Astrocyte (in vitro differentiated cells and primary cell): ENCODE measurements at regions not wholly inside any gene's neighbourhood (a gene's known extent, or its start where the extent isn't known, plus 50 kb on each side); places are given as distances from the start of the nearest gene placed in this dataset.

ENCODE experiments used
- DNase-seq: peaks from one replicate; pipeline ENCODE4 v3.0.0-alpha.2; 2010; ENCODE audit warnings: low read depth
- FAIRE-seq: peaks from 2 replicates; lab custom pipeline; 2011; peaks lifted over from hg19 to GRCh38; lab: Jason Lieb, UNC
- H2AFZ ChIP-seq: 2 replicates; pipeline ENCODE4 v1.6.0; 2012; ENCODE audit warnings: low read depth, low read length, inconsistent platforms
- H3K27ac ChIP-seq: 2 replicates; pipeline ENCODE4 v1.5.1; 2011; ENCODE audit warnings: low read depth, low read length, inconsistent platforms
- H3K27me3 ChIP-seq: 2 replicates; pipeline ENCODE4 v1.6.0; 2011; ENCODE audit warnings: low read length, inconsistent platforms; ENCODE audit not compliant: insufficient read depth
- H3K36me3 ChIP-seq: 2 replicates; pipeline ENCODE4 v1.5.1; 2011; ENCODE audit warnings: low read length, inconsistent platforms; ENCODE audit not compliant: insufficient read depth
- H3K4me1 ChIP-seq: 2 replicates; pipeline ENCODE4 v1.5.1; 2011; ENCODE audit warnings: low read length, inconsistent platforms; ENCODE audit not compliant: insufficient read depth
- H3K4me2 ChIP-seq: 2 replicates; pipeline ENCODE4 v1.6.0; 2012; ENCODE audit warnings: low read length, inconsistent platforms
- H3K4me3 ChIP-seq: 2 replicates; pipeline ENCODE4 v1.5.1; 2011; ENCODE audit warnings: low read depth, mild to moderate bottlenecking, low read length, inconsistent platforms; ENCODE audit not compliant: insufficient read depth
- H3K79me2 ChIP-seq: 2 replicates; pipeline ENCODE4 v1.6.0; 2012; ENCODE audit warnings: mild to moderate bottlenecking, low read length, inconsistent platforms; ENCODE audit not compliant: insufficient read depth
- H3K9ac ChIP-seq: 2 replicates; pipeline ENCODE4 v1.6.0; 2012; ENCODE audit warnings: mild to moderate bottlenecking, low read length, inconsistent platforms
- H3K9me3 ChIP-seq: 2 replicates; pipeline ENCODE4 v1.5.1; 2012; ENCODE audit warnings: low read depth, mild to moderate bottlenecking, low read length, inconsistent platforms; ENCODE audit not compliant: insufficient read depth
- H4K20me1 ChIP-seq: 2 replicates; pipeline ENCODE4 v1.6.0; 2012; ENCODE audit warnings: low read length, inconsistent platforms; ENCODE audit not compliant: insufficient read depth
- H3K27ac Mint-ChIP-seq: one replicate; pipeline ENCODE4 v1.8.0; 2021; ENCODE audit warnings: mild to moderate bottlenecking, mixed read lengths; ENCODE audit not compliant: unreplicated experiment
- H3K27me3 Mint-ChIP-seq: one replicate; pipeline ENCODE4 v1.8.0; 2021; ENCODE audit warnings: low read depth, mixed read lengths; ENCODE audit not compliant: unreplicated experiment
- H3K36me3 Mint-ChIP-seq: one replicate; pipeline ENCODE4 v1.8.0; 2021; ENCODE audit warnings: low read depth, mixed read lengths; ENCODE audit not compliant: unreplicated experiment
- H3K4me1 Mint-ChIP-seq: one replicate; pipeline ENCODE4 v1.8.0; 2021; ENCODE audit warnings: low read depth, mixed read lengths; ENCODE audit not compliant: unreplicated experiment
- H3K4me3 Mint-ChIP-seq: one replicate; pipeline ENCODE4 v1.8.0; 2021; ENCODE audit warnings: mild to moderate bottlenecking, moderate library complexity, mixed read lengths; ENCODE audit not compliant: unreplicated experiment
- H3K9me3 Mint-ChIP-seq: one replicate; pipeline ENCODE4 v1.8.0; 2021; ENCODE audit warnings: mild to moderate bottlenecking, mixed read lengths; ENCODE audit not compliant: unreplicated experiment
- EZH2 ChIP-seq: IDR thresholded peaks from 2 replicates; pipeline ENCODE4 v1.6.1; 2012; ENCODE audit warnings: mild to moderate bottlenecking, low read length, inconsistent platforms; ENCODE audit not compliant: insufficient read depth
- TF ChIP-seq, protein P1 (sequence below): IDR thresholded peaks from 2 replicates; pipeline ENCODE4 v1.5.1; 2011; ENCODE audit warnings: low read depth, mild to moderate bottlenecking, inconsistent platforms, low read length, moderate library complexity; ENCODE audit not compliant: insufficient read depth

DNA sequence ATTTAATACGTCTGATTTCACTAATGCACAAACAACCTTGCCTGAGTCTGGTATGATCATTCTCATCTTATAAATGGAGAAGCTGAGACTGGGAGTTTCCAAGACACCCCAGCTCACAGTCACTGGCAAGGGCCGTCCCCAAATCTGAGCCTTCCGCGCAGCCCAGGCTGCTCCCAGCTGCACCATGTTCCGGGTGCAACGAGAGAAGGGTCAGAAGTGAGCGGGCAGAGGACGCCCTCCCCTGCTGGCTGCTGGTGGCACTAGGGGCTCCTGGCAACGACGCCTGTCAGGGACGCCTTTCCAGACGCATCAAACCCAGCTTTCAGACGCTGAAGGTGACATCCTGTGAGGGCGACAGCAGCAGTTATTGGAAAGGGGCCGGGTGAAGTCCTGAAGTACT lies 115.3 kb upstream of the PROKR2 start:
- Histone ChIP-seq H3K27me3 (no peaks in the 10 kb centered on the region), H3K9ac (no peak overlapping the region), H4K20me1 (no peaks in the 10 kb centered on the region), H3K27ac (no peak overlapping the region), H3K9me3 (no peaks in the 10 kb centered on the region), H3K4me2 (no peak overlapping the region), H3K36me3 (no peaks in the 10 kb centered on the region), H3K79me2 (no peaks in the 10 kb centered on the region), H2AFZ (no peak overlapping the region), H3K4me1 (no peaks in the 10 kb centered on the region), H3K4me3 (no peak overlapping the region)
- DNase-seq (no peak), FAIRE-seq (no peak)
- Mint-ChIP-seq H3K4me1 (peaks cover 11% of the 10 kb centered on the region), H3K4me3 (no peak overlapping the region), H3K27me3 (peaks cover 8% of the 10 kb centered on the region), H3K27ac (no peak overlapping the region), H3K9me3 (peaks cover 2% of the 10 kb centered on the region), H3K36me3 (no peaks in the 10 kb centered on the region)
- TF ChIP-seq, protein P1, sequence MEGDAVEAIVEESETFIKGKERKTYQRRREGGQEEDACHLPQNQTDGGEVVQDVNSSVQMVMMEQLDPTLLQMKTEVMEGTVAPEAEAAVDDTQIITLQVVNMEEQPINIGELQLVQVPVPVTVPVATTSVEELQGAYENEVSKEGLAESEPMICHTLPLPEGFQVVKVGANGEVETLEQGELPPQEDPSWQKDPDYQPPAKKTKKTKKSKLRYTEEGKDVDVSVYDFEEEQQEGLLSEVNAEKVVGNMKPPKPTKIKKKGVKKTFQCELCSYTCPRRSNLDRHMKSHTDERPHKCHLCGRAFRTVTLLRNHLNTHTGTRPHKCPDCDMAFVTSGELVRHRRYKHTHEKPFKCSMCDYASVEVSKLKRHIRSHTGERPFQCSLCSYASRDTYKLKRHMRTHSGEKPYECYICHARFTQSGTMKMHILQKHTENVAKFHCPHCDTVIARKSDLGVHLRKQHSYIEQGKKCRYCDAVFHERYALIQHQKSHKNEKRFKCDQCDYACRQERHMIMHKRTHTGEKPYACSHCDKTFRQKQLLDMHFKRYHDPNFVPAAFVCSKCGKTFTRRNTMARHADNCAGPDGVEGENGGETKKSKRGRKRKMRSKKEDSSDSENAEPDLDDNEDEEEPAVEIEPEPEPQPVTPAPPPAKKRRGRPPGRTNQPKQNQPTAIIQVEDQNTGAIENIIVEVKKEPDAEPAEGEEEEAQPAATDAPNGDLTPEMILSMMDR = no peak
- TF ChIP-seq EZH2 = no peak

DNA sequence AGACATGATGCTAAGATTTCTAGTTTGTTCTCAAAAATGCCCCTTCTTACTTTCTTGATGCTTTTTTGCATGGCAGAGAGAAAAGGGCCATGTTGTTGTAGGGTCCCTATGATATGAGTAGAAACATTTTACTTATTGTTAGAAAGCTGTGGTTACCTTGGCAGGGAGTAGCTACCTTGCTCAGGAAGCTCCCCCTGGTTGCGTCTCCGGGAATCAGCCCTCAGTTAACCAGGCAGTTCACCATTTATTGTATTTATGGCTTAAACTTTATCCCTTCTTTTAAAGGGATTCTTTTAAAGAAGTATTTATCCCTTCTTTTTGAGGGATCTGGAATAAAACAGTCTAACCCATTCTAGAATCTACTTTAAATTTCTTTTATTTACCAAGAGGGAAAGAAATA lies 113.9 kb upstream of the PROKR2 start:
- H3K4me3 Mint-ChIP-seq = no peak overlapping the region
- peaks cover 2% of the 10 kb centered on the region for H3K9me3 Mint-ChIP-seq
- FAIRE-seq (no peak), DNase-seq (no peak)
- Histone ChIP-seq H2AFZ (no peak overlapping the region), H3K79me2 (no peaks in the 10 kb centered on the region), H3K9ac (no peak overlapping the region), H3K4me3 (no peak overlapping the region), H4K20me1 (no peaks in the 10 kb centered on the region), H3K9me3 (no peaks in the 10 kb centered on the region), H3K4me2 (no peak overlapping the region), H3K36me3 (no peaks in the 10 kb centered on the region), H3K27ac (no peak overlapping the region), H3K27me3 (no peaks in the 10 kb centered on the region), H3K4me1 (no peaks in the 10 kb centered on the region)
- TF ChIP-seq, protein P1 = no peak
- no peak for TF ChIP-seq EZH2
- peaks cover 11% of the 10 kb centered on the region for H3K4me1 Mint-ChIP-seq
- no peaks in the 10 kb centered on the region for H3K36me3 Mint-ChIP-seq
- peaks cover 8% of the 10 kb centered on the region for H3K27me3 Mint-ChIP-seq
- H3K27ac Mint-ChIP-seq = no peak overlapping the region

DNA sequence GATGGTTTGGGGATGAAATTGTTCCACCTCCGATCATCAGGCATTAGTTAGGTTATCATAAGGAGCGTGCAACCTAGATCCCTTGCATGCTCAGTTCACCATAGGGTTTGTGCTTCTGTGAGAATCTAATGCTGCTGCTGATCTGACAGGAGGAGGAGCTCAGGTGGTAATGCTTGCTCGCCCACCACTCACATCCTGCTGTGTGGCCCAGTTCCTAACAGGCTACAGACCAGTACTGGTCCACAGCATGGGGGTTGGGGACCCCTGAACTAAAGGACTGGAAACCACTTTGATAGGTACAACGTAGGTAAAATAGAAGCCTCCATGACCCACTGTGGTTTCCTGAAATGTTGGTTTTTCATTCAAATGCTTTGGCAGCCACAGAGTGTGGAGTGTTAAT lies 109.3 kb upstream of the PROKR2 start:
- Histone ChIP-seq H4K20me1 (no peaks in the 10 kb centered on the region), H2AFZ (no peak overlapping the region), H3K27me3 (no peaks in the 10 kb centered on the region), H3K4me2 (no peak overlapping the region), H3K4me3 (no peak overlapping the region), H3K4me1 (no peaks in the 10 kb centered on the region), H3K36me3 (no peaks in the 10 kb centered on the region), H3K79me2 (no peaks in the 10 kb centered on the region), H3K9ac (no peak overlapping the region), H3K27ac (no peak overlapping the region), H3K9me3 (peaks cover 2% of the 10 kb centered on the region)
- DNase-seq (no peak), FAIRE-seq (no peak)
- Mint-ChIP-seq H3K36me3 (no peaks in the 10 kb centered on the region), H3K4me3 (no peak overlapping the region), H3K4me1 (peaks cover 11% of the 10 kb centered on the region), H3K9me3 (peaks cover 3% of the 10 kb centered on the region), H3K27me3 (peaks cover 9% of the 10 kb centered on the region), H3K27ac (no peak overlapping the region)
- TF ChIP-seq EZH2 = no peak
- TF ChIP-seq, protein P1 = no peak
